DMS153 treated with DMSO at 0.1 percent for 48 hours (cell line): ENCODE measurements at regions not wholly inside any gene's neighbourhood (a gene's known extent, or its start where the extent isn't known, plus 50 kb on each side); places are given as distances from the start of the nearest gene placed in this dataset.
"Not testable (repeated sequence)": the region's sequence is repeated elsewhere in the genome, so short reads cannot be mapped to it uniquely, and the experiment has no call there.

Source experiments
- DNase-seq: peaks from one replicate; lab custom pipeline; 2025; ENCODE audit not compliant: unreplicated experiment; lab: John Stamatoyannopoulos, UW

- DNase-seq: no peak
These were observed 705.7 kb upstream of the NR2F2 start for GRCh38 chr15:95624616-95625361.

DNA sequence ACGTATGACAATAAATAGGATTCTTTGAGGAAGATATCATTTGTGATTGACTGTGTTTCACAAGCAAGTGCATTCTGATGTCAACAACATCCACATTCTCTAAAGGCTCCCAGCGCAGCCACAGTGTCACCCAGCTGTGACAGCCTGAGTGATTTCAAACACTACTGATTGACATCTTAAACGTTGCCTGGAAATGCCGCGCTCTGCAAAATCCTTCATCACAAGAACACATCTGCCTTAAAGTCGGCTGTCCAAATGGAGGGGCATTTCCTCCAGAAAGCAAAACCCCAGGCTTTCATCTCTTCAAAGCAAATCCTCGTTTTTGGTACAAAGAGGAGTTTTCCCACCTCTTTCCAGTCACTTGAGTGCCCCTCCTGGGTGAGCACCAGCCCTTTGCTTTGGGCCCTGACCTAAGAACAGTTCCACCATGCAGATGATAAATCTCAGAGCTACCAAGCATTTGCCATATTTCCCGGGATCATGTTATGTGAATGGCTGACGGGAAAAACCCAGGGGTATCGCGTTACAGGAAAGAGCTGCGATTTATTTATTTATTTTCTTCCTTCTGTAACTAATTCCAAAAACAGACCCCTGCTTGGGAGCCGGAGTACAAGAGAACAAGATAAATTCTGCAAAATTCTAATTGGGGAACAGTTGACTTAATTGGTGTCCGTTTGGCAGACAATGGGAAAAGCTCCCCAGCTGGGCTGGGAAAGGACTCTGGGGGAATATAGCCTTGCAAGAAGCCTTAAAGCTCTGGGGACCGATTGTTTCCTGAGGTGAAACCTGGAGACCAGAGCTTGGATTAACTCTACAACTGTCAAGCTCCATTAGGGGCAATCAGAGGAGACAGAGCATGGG, 703.8 kb upstream of the NR2F2 start:
- DNase-seq: peak; percentile 17

DNA sequence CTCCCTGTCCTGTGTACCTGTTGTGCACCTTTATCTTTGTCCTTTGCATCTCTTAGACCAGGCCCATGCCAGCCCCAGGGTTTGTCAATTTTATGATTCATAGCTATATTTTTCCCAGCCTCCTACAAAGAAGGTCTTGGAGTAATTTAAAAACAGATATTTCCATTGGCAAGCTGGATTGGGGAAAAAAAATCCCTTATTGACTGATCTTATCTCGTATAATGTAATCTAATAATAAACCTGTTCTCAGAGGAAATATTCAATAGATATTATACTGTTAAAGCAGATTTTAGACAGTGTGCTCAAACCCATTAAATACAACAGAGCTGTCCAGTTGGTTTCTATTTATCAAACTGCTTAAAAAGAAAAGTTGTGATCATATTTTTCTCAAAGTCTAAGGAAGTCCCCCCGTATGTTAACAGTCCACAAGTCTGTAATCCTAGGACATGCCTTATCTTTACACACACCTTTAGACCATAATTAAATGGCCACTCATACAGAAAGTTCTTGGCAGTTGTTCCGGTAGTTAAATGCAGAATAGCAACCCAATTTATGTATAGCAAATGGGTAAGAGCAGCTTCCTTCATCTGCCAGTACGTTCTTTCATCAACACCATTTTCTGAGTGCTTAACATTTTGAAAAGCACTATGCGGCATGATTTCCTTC, 700.9 kb upstream of the NR2F2 start:
- DNase-seq: no peak

GRCh38 chr15:95630683-95631082, 699.8 kb upstream of the NR2F2 start:
- DNase-seq: no peak

DNA sequence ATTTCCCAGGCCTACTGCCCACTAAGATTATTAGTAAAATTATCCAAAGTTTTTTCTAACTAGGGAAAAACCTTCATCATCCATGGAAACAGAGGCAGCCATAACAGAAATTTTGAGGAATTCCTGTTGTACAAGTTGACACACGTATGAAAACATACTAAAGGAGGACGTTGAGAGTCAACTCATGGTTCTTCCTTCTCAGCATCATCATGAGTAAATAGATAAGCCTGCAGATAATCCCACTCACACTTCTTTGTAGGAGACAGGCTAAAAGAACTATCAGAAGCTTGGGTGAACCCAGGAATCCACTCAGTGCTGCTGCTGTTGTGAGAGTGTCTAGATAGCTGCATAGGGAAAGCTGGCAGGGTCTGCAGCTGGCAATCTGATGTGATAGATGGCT, 694.8 kb upstream of the NR2F2 start:
- DNase-seq: no peak

- DNase-seq: no peak
These were observed 694.4 kb upstream of the NR2F2 start for GRCh38 chr15:95636107-95636506.

DNA sequence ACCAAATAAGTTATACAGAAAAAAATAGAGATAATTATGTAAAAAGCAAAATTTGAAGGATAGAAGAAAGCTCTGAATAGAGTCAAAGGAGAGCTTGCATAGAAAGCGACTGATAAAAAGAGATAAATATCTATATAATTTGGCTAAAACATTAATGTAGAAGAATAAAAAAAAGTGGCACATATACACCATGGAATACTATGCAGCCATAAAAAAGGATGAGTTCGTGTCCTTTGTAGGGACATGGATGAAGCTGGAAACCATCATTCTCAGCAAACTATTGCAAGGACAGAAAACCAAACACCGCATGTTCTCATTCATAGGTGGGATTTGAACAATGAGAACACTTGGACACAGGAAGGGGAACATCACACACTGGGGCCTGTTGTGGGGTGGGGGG, 693.3 kb upstream of the NR2F2 start:
- DNase-seq: not testable (repeated sequence)

DNA sequence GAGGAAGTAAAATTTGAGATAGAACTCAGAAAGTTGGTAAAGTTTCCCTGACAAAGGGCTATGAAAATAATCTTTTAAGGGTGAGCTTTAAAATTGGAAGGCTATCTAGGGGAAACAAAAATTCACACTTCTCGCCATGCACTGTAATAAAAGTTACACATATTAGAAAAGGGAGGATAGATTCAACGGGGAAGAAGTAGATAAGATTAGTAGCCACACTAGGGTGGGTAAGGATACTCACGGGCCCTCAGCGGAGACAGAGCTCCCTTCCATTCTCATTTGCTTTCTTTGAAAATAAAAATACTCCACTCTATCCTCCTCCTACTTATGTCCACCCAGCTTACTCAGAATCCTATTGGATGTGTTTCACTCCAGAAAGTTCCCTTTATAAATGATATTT, 691.3 kb upstream of the NR2F2 start:
- DNase-seq: no peak

DNA sequence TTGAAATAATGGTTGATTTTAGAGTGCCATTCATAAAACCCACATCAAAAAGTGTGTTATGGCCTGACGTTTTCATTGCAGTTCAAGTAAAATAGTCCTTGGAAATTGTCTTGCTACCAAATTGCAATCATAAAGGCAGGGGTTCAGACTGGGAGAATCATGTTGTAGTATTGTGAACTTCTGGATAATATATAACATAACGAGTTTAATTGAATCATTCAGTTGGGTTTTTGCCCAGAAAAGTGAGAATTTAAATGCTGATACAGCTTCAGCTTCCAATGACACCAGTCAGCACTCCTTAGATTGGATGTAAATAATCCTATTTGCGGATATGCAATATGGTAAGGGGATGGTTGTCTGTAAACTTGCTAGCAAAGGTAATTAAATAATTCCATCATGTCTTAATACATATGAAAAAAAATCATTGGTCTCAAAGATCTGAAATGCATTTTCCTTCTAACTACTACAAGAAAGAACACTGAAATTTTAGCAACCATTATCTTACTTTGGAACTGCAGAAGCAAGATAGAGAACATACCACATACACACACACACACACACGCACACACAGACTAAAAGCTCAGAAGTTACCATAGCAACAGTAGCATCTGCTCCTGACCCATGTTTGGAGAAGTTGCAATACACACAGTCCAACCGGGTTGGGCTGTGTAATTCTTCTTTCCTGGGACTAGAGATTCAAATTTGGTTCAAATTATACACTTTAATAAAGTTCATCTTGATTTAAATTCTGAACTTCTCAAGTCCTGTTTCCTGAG, 686.2 kb upstream of the NR2F2 start:
- DNase-seq: no peak

DNA sequence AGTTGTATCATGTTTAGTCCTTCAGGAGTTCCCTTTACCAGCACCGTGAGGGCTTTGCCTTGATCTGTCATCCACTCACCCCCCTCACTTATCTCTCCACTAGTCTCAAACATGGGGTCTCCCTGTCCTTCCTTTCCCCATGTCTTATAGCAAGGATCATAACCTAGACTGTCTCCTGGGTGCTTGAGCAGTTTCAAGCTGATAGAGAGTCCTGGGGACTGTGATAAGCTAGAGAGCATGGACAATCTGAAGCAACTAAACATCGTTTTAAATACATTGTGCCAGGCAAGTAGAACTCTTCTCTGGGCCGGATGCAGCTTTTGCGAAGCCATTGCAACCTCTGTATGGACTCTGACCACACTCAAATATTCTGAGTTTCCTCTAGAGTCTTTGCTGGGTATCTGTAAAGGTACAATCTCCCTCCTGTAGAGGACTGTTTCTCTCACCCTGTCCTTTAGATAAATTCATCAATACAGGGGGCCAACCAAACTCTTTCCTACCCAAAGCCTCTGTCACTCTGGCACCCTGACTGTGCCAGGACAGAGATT, 684.6 kb upstream of the NR2F2 start:
- DNase-seq: no peak

DNA sequence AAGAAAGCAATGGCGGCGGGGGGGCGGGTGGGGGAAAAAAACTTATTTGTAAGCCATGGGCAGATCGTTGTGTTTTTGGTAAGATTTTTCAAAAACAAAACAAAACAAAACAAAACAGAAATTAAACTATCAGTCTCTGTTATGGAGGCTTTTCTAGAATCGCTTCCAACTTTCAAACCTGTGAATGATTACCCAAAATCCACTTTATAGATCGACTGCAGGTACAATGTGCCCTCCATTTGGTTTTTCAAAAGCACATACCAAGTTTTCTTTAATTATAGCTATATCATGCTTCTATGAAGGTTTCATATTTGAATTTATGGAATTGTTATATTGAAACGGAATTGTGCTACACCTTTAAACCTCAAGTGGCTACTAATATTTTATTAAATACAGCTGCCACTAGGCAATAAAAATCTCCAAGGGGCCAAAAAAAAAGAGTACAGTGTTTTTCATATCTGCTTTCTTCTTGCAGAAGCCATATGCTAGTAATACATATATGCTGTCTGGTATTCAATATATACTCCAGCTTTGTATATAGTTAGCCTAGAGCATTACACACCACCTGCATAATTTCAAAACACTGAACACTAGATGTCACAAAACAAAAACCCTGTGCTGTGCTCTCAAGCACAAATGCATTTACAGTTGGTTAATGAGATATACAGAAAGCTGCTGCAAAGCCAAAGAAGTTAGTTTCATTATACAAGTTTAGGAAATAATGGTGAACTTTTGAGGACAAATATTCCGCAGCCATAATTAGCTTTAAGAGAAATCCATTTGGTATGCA, 683.8 kb upstream of the NR2F2 start:
- no peak for DNase-seq

DNA sequence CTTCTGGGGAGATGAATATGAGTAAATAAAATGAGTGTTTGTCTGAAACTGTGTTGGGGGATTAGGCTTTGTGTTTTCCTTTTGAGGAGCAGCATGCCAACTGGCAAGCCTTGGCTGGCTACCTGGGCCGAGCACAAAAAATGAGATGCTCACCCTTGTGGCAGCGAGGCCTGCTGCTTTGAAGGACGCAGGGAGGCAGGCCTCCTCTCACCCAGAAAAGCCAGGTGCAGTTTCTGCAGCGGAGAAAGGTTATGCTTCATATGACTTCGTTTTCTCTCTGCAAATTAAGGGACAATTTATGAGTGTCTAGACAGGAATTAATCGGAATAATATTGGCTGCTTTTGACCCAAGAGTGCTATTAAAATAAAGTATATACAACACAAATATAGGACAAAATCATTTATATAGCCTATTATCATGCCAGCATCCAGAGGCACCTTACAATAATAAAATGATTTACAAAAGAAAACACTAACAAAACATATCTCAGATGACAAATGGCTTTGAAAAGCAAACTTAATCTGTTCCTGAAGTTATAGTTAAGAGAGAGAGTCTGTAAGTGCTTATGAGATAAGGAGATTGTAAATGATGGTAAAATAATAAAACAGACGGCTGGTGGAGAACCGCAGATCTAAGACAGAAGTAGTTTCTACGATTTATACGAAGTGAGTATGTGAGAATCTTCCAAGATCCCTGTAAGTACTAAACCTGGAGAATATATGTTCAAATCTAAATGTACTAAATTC, 682.8 kb upstream of the NR2F2 start:
- no peak for DNase-seq

DNA sequence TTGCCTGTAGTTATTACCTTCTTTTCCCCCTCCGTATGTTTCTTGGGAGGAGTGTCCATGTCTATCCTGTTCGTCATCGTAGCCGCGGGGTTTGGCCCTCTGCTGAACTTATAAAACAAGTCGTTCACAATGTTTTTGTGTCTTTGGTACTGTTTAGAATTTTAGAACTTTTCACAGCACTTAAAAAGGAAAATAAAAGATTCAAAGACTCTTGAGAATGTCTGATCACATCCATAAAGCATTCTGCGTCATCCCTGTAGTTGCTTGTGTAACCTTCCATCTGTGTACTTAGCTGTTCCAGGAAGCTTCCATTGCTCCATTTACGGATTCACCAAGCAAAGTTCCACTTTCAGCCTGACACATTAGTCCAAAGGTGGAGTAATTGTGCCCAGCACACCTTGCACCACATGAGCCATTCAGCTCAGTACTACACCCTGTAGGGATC, 677.1 kb upstream of the NR2F2 start:
- DNase-seq: no peak

GRCh38 chr15:95655089-95655607, 675.4 kb upstream of the NR2F2 start:
- no peak for DNase-seq

DNA sequence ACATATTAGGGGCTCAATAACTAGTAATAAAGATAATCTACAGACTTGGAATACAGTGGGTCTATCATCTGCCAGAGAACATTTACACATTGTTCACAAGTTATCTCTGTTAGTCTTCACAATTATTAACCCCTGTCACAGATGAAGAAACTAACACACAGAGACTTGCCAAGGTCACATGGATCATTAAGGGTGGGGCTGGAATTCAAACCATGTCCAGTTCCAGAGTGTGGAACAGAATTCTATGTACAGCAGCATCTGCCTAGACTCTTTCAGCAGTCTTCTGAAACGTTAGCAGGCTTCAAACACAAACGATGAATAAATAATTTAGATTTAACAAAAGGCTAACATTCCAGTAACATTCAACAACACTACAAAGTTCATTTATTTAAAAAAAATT, 673.9 kb upstream of the NR2F2 start:
- DNase-seq: no peak

DNA sequence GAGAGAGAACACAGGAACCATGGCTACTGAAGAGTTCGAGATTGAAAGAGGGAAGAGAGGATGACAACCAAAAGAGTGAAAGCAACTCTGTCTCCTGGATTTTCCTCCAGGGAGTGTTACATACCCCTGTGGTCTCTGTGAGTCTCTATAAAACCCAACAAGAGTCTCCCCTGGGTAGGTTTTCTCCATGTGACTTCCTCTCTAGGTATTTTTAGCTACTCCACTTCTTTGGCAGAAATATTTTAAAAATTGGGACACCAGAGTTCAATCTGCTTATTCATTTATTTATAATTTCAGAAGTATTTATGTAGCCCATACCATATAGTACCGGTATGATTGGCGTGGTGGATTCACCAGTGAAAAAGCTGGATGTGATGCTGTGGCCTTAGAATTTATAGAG, 671.7 kb upstream of the NR2F2 start:
- no peak for DNase-seq

GRCh38 chr15:95659656-95660055, 670.8 kb upstream of the NR2F2 start:
- DNase-seq: no peak

GRCh38 chr15:95662638-95663037, 667.9 kb upstream of the NR2F2 start:
- no peak for DNase-seq
